MM.1S (cell line): ENCODE measurements at regions not wholly inside any gene's neighbourhood (a gene's known extent, or its start where the extent isn't known, plus 50 kb on each side); places are given as distances from the start of the nearest gene placed in this dataset.
"Not testable (repeated sequence)": the region's sequence is repeated elsewhere in the genome, so short reads cannot be mapped to it uniquely, and the experiment has no call there.

Experiments
- DNase-seq: peaks from one replicate; pipeline ENCODE4 v3.0.0-alpha.2; 2015
- H2AFZ ChIP-seq: fragments of 300-600 bp; sonication (generic); 2 replicates; pipeline ENCODE4 v1.6.0; 2016; ENCODE audit warnings: antibody characterized with exemption, low read length
- H3F3A ChIP-seq: fragments of 300-600 bp; sonication (generic); 2 replicates; pipeline ENCODE4 v1.6.1; 2016; ENCODE audit warnings: mild to moderate bottlenecking, antibody characterized with exemption, low read length, moderate library complexity, mixed read lengths; ENCODE audit not compliant: insufficient read depth
- H3K27ac ChIP-seq: fragments of 300-600 bp; sonication (generic); 2 replicates; pipeline ENCODE4 v1.5.1; 2016; ENCODE audit warnings: mild to moderate bottlenecking, low read length
- H3K27me3 ChIP-seq: fragments of 300-600 bp; sonication (generic); replicated peaks from 2 replicates; pipeline ENCODE4 v1.6.0; 2016; ENCODE audit warnings: low read length; ENCODE audit not compliant: insufficient read depth
- H3K36me3 ChIP-seq: fragments of 300-600 bp; sonication (generic); replicated peaks from 2 replicates; pipeline ENCODE4 v1.6.1; 2016; ENCODE audit warnings: mild to moderate bottlenecking, low read length, mixed read lengths; ENCODE audit not compliant: insufficient read depth
- H3K4me1 ChIP-seq: fragments of 300-600 bp; sonication (generic); 2 replicates; pipeline ENCODE4 v1.6.1; 2016; ENCODE audit warnings: low read length, mixed read lengths
- H3K4me2 ChIP-seq: fragments of 300-600 bp; sonication (generic); 2 replicates; pipeline ENCODE4 v1.6.0; 2016; ENCODE audit warnings: low read depth, low read length
- H3K4me3 ChIP-seq: fragments of 300-600 bp; sonication (generic); 2 replicates; pipeline ENCODE4 v1.5.1; 2016; ENCODE audit warnings: low read length, mixed read lengths
- H3K79me2 ChIP-seq: fragments of 300-600 bp; sonication (generic); 2 replicates; pipeline ENCODE4 v1.6.1; 2016; ENCODE audit warnings: mixed run types, low read length, mixed read lengths
- H3K9ac ChIP-seq: fragments of 300-600 bp; sonication (generic); 2 replicates; pipeline ENCODE4 v1.6.1; 2016; ENCODE audit warnings: low read length, mixed read lengths
- H3K9me2 ChIP-seq: fragments of 300-600 bp; sonication (generic); replicated peaks from 2 replicates; pipeline ENCODE4 v1.6.1; 2016; ENCODE audit warnings: mild to moderate bottlenecking, low read length, mixed read lengths; ENCODE audit not compliant: insufficient read depth
- H3K9me3 ChIP-seq: fragments of 300-600 bp; sonication (generic); replicated peaks from 2 replicates; pipeline ENCODE4 v1.6.1; 2016; ENCODE audit warnings: mild to moderate bottlenecking, low read length, mixed read lengths; ENCODE audit not compliant: insufficient read depth
- H4K20me1 ChIP-seq: fragments of 300-600 bp; sonication (generic); 2 replicates; pipeline ENCODE4 v1.6.1; 2016; ENCODE audit warnings: mild to moderate bottlenecking, low read length, moderate library complexity, mixed read lengths; ENCODE audit not compliant: insufficient read depth
- EZH2 ChIP-seq: fragments of 300-600 bp; sonication (generic); optimal IDR thresholded peaks from 2 replicates; pipeline ENCODE3; 2017; ENCODE audit warnings: low read depth, mild to moderate bottlenecking, antibody characterized with exemption, low read length, mixed read lengths
- EZH2phosphoT487 ChIP-seq: fragments of 300-600 bp; sonication (generic); IDR thresholded peaks from 2 replicates; pipeline ENCODE4 v1.6.1; 2018; ENCODE audit warnings: antibody characterized with exemption, low read length
- TF ChIP-seq, protein P1 (sequence below): fragments of 300-600 bp; sonication (generic); IDR thresholded peaks from 2 replicates; pipeline ENCODE4 v1.5.1; 2016; ENCODE audit warnings: antibody characterized with exemption, low read length, mixed read lengths

- H3K27me3 ChIP-seq = no peaks in the 10 kb centered on the region
- no peak overlapping the region for H3K27ac ChIP-seq
- no peak overlapping the region for H3K9ac ChIP-seq
- H3K36me3 ChIP-seq = no peaks in the 10 kb centered on the region
- H4K20me1 ChIP-seq = no peaks in the 10 kb centered on the region
- DNase-seq = no peak
- H3K4me2 ChIP-seq = no peak overlapping the region
- H3K9me3 ChIP-seq = no peaks in the 10 kb centered on the region
- no peak for TF ChIP-seq EZH2
- TF ChIP-seq, protein P1, sequence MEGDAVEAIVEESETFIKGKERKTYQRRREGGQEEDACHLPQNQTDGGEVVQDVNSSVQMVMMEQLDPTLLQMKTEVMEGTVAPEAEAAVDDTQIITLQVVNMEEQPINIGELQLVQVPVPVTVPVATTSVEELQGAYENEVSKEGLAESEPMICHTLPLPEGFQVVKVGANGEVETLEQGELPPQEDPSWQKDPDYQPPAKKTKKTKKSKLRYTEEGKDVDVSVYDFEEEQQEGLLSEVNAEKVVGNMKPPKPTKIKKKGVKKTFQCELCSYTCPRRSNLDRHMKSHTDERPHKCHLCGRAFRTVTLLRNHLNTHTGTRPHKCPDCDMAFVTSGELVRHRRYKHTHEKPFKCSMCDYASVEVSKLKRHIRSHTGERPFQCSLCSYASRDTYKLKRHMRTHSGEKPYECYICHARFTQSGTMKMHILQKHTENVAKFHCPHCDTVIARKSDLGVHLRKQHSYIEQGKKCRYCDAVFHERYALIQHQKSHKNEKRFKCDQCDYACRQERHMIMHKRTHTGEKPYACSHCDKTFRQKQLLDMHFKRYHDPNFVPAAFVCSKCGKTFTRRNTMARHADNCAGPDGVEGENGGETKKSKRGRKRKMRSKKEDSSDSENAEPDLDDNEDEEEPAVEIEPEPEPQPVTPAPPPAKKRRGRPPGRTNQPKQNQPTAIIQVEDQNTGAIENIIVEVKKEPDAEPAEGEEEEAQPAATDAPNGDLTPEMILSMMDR = no peak
- no peak for TF ChIP-seq EZH2phosphoT487
- no peaks in the 10 kb centered on the region for H3K9me2 ChIP-seq
- H3K79me2 ChIP-seq = no peaks in the 10 kb centered on the region
- no peak overlapping the region for H2AFZ ChIP-seq
- no peak overlapping the region for H3K4me3 ChIP-seq
- no peaks in the 10 kb centered on the region for H3K4me1 ChIP-seq
- H3F3A ChIP-seq = no peaks in the 10 kb centered on the region
Observed at GRCh38 chr14:21852775-21853174, 179.2 kb upstream of the OR4E1 start.

GRCh38 chr14:21852061-21852664, 178.5 kb upstream of the OR4E1 start:
- no peaks in the 10 kb centered on the region for H3K27me3 ChIP-seq
- H2AFZ ChIP-seq = no peak overlapping the region

DNA sequence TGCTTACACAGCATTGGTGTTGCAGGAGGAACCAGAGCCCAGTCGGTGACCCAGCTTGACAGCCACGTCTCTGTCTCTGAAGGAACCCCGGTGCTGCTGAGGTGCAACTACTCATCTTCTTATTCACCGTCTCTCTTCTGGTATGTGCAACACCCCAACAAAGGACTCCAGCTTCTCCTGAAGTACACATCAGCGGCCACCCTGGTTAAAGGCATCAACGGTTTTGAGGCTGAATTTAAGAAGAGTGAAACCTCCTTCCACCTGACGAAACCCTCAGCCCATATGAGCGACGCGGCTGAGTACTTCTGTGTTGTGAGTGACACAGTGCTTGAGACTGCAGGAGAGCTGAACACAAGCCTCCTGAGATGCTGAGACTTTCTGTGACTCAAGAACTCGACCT, 173.3 kb upstream of the OR4E1 start:
- not testable (repeated sequence) for H3K9ac ChIP-seq, H3F3A ChIP-seq, H4K20me1 ChIP-seq, H3K27me3 ChIP-seq, H3K79me2 ChIP-seq, H3K36me3 ChIP-seq, H3K4me1 ChIP-seq, H3K9me3 ChIP-seq, H3K27ac ChIP-seq, H3K9me2 ChIP-seq
- Histone ChIP-seq H2AFZ (peak overlapping the region; percentile 75), H3K4me2 (peak overlapping the region; percentile 87), H3K4me3 (peak overlapping the region; percentile 60)
- DNase-seq = peak; percentile 36

More at GRCh38 chr14:21852061-21852664, 178.5 kb upstream of the OR4E1 start:
- no peak overlapping the region for H3K4me3 ChIP-seq
- no peaks in the 10 kb centered on the region for H3K36me3 ChIP-seq
- no peaks in the 10 kb centered on the region for H3K9me2 ChIP-seq
- no peaks in the 10 kb centered on the region for H3K4me1 ChIP-seq
- H3K9ac ChIP-seq = no peak overlapping the region
- no peak overlapping the region for H3K27ac ChIP-seq
- TF ChIP-seq, protein P1 = peak; percentile 63
- TF ChIP-seq EZH2 = no peak
- peak; percentile 61 for DNase-seq
- H3F3A ChIP-seq = no peaks in the 10 kb centered on the region
- H3K4me2 ChIP-seq = no peak overlapping the region
- no peaks in the 10 kb centered on the region for H4K20me1 ChIP-seq
- no peaks in the 10 kb centered on the region for H3K9me3 ChIP-seq
- no peaks in the 10 kb centered on the region for H3K79me2 ChIP-seq

DNA sequence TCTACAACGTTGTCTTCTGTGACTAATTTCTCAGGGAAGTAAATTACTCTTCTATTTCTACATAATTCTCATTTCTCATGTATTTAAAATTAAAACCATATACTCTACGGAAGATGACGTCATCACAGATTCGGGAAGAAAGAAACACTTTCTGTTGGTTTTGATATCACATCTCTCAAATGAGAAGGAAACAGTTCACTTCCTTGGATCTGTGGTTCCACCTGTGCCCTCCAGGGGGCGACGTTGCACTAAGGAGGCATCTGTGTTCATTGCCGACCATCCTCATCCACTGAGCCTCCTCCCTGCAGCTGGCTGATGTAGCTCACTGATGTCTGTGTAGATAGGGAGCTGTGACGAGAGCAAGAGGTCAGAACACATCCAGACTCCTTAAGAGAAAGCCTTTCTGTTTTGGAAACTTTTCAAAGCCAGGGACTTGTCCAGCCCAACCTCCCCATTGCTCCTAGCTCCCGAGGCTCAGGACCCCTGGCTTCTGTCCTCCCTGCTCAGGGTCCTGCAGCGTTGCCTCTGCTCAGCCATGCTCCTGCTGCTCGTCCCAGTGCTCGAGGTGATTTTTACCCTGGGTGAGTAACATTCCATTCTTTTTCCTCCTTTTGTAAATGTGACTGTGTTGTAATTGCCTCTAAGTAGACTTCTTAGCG, 172.7 kb upstream of the OR4E1 start:
- no peaks in the 10 kb centered on the region for H3K4me1 ChIP-seq
- H3K27ac ChIP-seq = no peak overlapping the region; the same call in 1 of the 2 replicates
- peak overlapping the region; percentile 60 for H3K4me3 ChIP-seq
- H3F3A ChIP-seq = peaks cover 4% of the 10 kb centered on the region; the same call in 1 of the 2 replicates
- TF ChIP-seq EZH2 = no peak
- TF ChIP-seq, protein P1 = peak; percentile 64
- H3K9me3 ChIP-seq = no peaks in the 10 kb centered on the region
- no peaks in the 10 kb centered on the region for H3K36me3 ChIP-seq
- H3K4me2 ChIP-seq = peak overlapping the region; percentile 87
- no peaks in the 10 kb centered on the region for H3K79me2 ChIP-seq
- no peak overlapping the region for H3K9ac ChIP-seq
- H3K27me3 ChIP-seq = no peaks in the 10 kb centered on the region
- no peaks in the 10 kb centered on the region for H3K9me2 ChIP-seq
- no peaks in the 10 kb centered on the region for H4K20me1 ChIP-seq
- peak; percentile 49 for DNase-seq
- H2AFZ ChIP-seq = peak overlapping the region; percentile 75
